Astrocyte (in vitro differentiated cells and primary cell): ENCODE measurements at regions not wholly inside any gene's neighbourhood (a gene's known extent, or its start where the extent isn't known, plus 50 kb on each side); places are given as distances from the start of the nearest gene placed in this dataset.

Experiments
- DNase-seq: peaks from one replicate; pipeline ENCODE4 v3.0.0-alpha.2; 2010; ENCODE audit warnings: low read depth
- FAIRE-seq: peaks from 2 replicates; lab custom pipeline; 2011; peaks lifted over from hg19 to GRCh38; lab: Jason Lieb, UNC
- H2AFZ ChIP-seq: 2 replicates; pipeline ENCODE4 v1.6.0; 2012; ENCODE audit warnings: low read depth, low read length, inconsistent platforms
- H3K27ac ChIP-seq: 2 replicates; pipeline ENCODE4 v1.5.1; 2011; ENCODE audit warnings: low read depth, low read length, inconsistent platforms
- H3K27me3 ChIP-seq: 2 replicates; pipeline ENCODE4 v1.6.0; 2011; ENCODE audit warnings: low read length, inconsistent platforms; ENCODE audit not compliant: insufficient read depth
- H3K36me3 ChIP-seq: 2 replicates; pipeline ENCODE4 v1.5.1; 2011; ENCODE audit warnings: low read length, inconsistent platforms; ENCODE audit not compliant: insufficient read depth
- H3K4me1 ChIP-seq: 2 replicates; pipeline ENCODE4 v1.5.1; 2011; ENCODE audit warnings: low read length, inconsistent platforms; ENCODE audit not compliant: insufficient read depth
- H3K4me2 ChIP-seq: 2 replicates; pipeline ENCODE4 v1.6.0; 2012; ENCODE audit warnings: low read length, inconsistent platforms
- H3K4me3 ChIP-seq: 2 replicates; pipeline ENCODE4 v1.5.1; 2011; ENCODE audit warnings: low read depth, mild to moderate bottlenecking, low read length, inconsistent platforms; ENCODE audit not compliant: insufficient read depth
- H3K79me2 ChIP-seq: 2 replicates; pipeline ENCODE4 v1.6.0; 2012; ENCODE audit warnings: mild to moderate bottlenecking, low read length, inconsistent platforms; ENCODE audit not compliant: insufficient read depth
- H3K9ac ChIP-seq: 2 replicates; pipeline ENCODE4 v1.6.0; 2012; ENCODE audit warnings: mild to moderate bottlenecking, low read length, inconsistent platforms
- H3K9me3 ChIP-seq: 2 replicates; pipeline ENCODE4 v1.5.1; 2012; ENCODE audit warnings: low read depth, mild to moderate bottlenecking, low read length, inconsistent platforms; ENCODE audit not compliant: insufficient read depth
- H4K20me1 ChIP-seq: 2 replicates; pipeline ENCODE4 v1.6.0; 2012; ENCODE audit warnings: low read length, inconsistent platforms; ENCODE audit not compliant: insufficient read depth
- H3K27ac Mint-ChIP-seq: one replicate; pipeline ENCODE4 v1.8.0; 2021; ENCODE audit warnings: mild to moderate bottlenecking, mixed read lengths; ENCODE audit not compliant: unreplicated experiment
- H3K27me3 Mint-ChIP-seq: one replicate; pipeline ENCODE4 v1.8.0; 2021; ENCODE audit warnings: low read depth, mixed read lengths; ENCODE audit not compliant: unreplicated experiment
- H3K36me3 Mint-ChIP-seq: one replicate; pipeline ENCODE4 v1.8.0; 2021; ENCODE audit warnings: low read depth, mixed read lengths; ENCODE audit not compliant: unreplicated experiment
- H3K4me1 Mint-ChIP-seq: one replicate; pipeline ENCODE4 v1.8.0; 2021; ENCODE audit warnings: low read depth, mixed read lengths; ENCODE audit not compliant: unreplicated experiment
- H3K4me3 Mint-ChIP-seq: one replicate; pipeline ENCODE4 v1.8.0; 2021; ENCODE audit warnings: mild to moderate bottlenecking, moderate library complexity, mixed read lengths; ENCODE audit not compliant: unreplicated experiment
- H3K9me3 Mint-ChIP-seq: one replicate; pipeline ENCODE4 v1.8.0; 2021; ENCODE audit warnings: mild to moderate bottlenecking, mixed read lengths; ENCODE audit not compliant: unreplicated experiment
- CTCF ChIP-seq: IDR thresholded peaks from 2 replicates; pipeline ENCODE4 v1.5.1; 2011; ENCODE audit warnings: low read depth, mild to moderate bottlenecking, inconsistent platforms, low read length, moderate library complexity; ENCODE audit not compliant: insufficient read depth
- EZH2 ChIP-seq: IDR thresholded peaks from 2 replicates; pipeline ENCODE4 v1.6.1; 2012; ENCODE audit warnings: mild to moderate bottlenecking, low read length, inconsistent platforms; ENCODE audit not compliant: insufficient read depth

- peaks cover 2% of the 10 kb centered on the region for H3K36me3 Mint-ChIP-seq
- Histone ChIP-seq H2AFZ (no peak overlapping the region), H3K9me3 (no peaks in the 10 kb centered on the region), H3K4me2 (no peak overlapping the region), H3K36me3 (no peaks in the 10 kb centered on the region), H4K20me1 (no peaks in the 10 kb centered on the region), H3K27me3 (no peaks in the 10 kb centered on the region), H3K4me3 (no peak overlapping the region), H3K4me1 (peaks cover 23% of the 10 kb centered on the region), H3K27ac (no peak overlapping the region), H3K9ac (no peak overlapping the region), H3K79me2 (no peaks in the 10 kb centered on the region)
- no peak overlapping the region for H3K4me3 Mint-ChIP-seq
- no peak overlapping the region for H3K27ac Mint-ChIP-seq
- TF ChIP-seq EZH2 (no peak), CTCF (no peak)
- FAIRE-seq (no peak), DNase-seq (no peak)
- H3K4me1 Mint-ChIP-seq = peaks cover 24% of the 10 kb centered on the region
- H3K27me3 Mint-ChIP-seq = peaks cover 27% of the 10 kb centered on the region
- H3K9me3 Mint-ChIP-seq = no peaks in the 10 kb centered on the region
Observed at GRCh38 chr6:166687070-166687878, 60.2 kb upstream of the RPS6KA2 start.

GRCh38 chr6:166686317-166686716 is 59.3 kb upstream of the RPS6KA2 start:
- H3K9me3 Mint-ChIP-seq = no peaks in the 10 kb centered on the region
- FAIRE-seq (no peak), DNase-seq (no peak)
- no peak overlapping the region for H3K27ac Mint-ChIP-seq
- no peaks in the 10 kb centered on the region for H3K36me3 ChIP-seq
- no peak overlapping the region for H3K4me3 ChIP-seq
- H4K20me1 ChIP-seq = no peaks in the 10 kb centered on the region
- H3K36me3 Mint-ChIP-seq = peaks cover 2% of the 10 kb centered on the region
- no peak overlapping the region for H3K4me3 Mint-ChIP-seq
- no peak overlapping the region for H3K4me2 ChIP-seq
- no peak overlapping the region for H2AFZ ChIP-seq
- no peaks in the 10 kb centered on the region for H3K79me2 ChIP-seq
- peaks cover 28% of the 10 kb centered on the region for H3K27me3 Mint-ChIP-seq
- H3K27me3 ChIP-seq = no peaks in the 10 kb centered on the region
- no peak overlapping the region for H3K27ac ChIP-seq
- peaks cover 15% of the 10 kb centered on the region for H3K4me1 ChIP-seq
- TF ChIP-seq CTCF = no peak
- TF ChIP-seq EZH2 = no peak
- H3K9ac ChIP-seq = no peak overlapping the region
- H3K9me3 ChIP-seq = no peaks in the 10 kb centered on the region
- H3K4me1 Mint-ChIP-seq = peaks cover 16% of the 10 kb centered on the region

- Mint-ChIP-seq H3K4me1 (peaks cover 8% of the 10 kb centered on the region), H3K27me3 (peaks cover 28% of the 10 kb centered on the region), H3K9me3 (peaks cover 2% of the 10 kb centered on the region), H3K36me3 (peaks cover 5% of the 10 kb centered on the region), H3K4me3 (no peak overlapping the region), H3K27ac (no peak overlapping the region)
- no peak for TF ChIP-seq CTCF
- no peak for TF ChIP-seq EZH2
- H3K9me3 ChIP-seq = no peaks in the 10 kb centered on the region
- H3K4me2 ChIP-seq = no peak overlapping the region
- FAIRE-seq = no peak
- no peaks in the 10 kb centered on the region for H3K36me3 ChIP-seq
- H3K4me1 ChIP-seq = peaks cover 11% of the 10 kb centered on the region
- no peak overlapping the region for H3K27ac ChIP-seq
- H3K9ac ChIP-seq = no peak overlapping the region
- no peaks in the 10 kb centered on the region for H4K20me1 ChIP-seq
- no peaks in the 10 kb centered on the region for H3K27me3 ChIP-seq
- no peak overlapping the region for H3K4me3 ChIP-seq
- H3K79me2 ChIP-seq = no peaks in the 10 kb centered on the region
- no peak overlapping the region for H2AFZ ChIP-seq
- no peak for DNase-seq
Observed at GRCh38 chr6:166684866-166685265, 57.8 kb upstream of the RPS6KA2 start.
